CD4-positive, alpha-beta T cell treated with Interleukin-6 for 4 hours (primary cell): ENCODE measurements at regions not wholly inside any gene's neighbourhood (a gene's known extent, or its start where the extent isn't known, plus 50 kb on each side); places are given as distances from the start of the nearest gene placed in this dataset.
"Not testable (repeated sequence)": the region's sequence is repeated elsewhere in the genome, so short reads cannot be mapped to it uniquely, and the experiment has no call there.

ENCODE experiments used
- DNase-seq: peaks from one replicate; pipeline ENCODE4 v3.0.0-alpha.2; 2020; ENCODE audit warnings: mixed read lengths

DNA sequence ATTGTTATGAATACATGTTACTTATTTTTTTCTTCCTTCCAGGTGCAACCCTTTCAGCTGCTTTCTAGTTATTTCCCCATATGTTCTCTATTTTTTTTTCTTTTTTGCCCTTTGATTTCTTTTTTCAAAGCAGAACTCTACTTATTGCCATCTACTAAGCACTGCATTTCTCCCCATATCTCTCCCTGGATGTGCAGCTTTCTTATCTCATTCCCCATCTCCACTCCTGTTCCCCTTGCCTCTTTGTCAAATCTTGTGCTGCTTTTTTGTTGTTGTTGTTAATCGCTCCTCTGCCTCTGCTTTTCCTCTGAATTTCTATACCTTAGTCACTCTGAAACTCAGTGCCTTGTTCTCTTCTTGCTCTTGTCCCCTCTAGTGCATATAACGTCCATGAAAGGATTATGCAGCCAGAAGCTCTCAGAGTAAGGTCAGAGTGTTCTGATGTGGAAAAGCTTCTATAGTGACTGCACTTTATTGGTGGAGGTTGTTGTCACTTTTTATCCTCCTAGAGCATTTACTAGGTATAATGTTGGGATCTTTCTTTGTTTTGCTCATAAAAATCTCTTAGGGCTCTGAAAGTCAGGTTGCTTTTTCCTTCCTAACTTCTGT lies 51.1 kb upstream of the JADE1 start:
- no peak for DNase-seq

DNA sequence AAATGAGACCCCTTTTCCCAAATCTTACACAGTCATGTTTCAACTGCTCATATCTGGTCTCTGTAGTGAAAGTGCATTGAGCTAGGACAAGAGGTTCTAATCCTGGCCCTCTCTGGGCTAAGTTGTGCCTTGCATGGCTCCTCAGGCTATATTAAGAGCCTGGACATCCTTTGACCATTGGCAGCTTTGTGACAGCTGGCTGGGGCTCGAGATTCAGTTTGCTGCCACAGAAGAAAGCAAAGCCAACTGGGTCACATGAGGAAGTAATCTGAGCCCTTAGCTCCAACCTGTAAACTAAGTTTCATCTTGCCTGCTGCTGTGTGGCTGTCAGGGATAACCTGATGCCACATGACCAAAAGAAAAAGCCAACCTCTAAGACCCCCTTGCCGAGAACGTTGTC lies 51.8 kb upstream of the JADE1 start:
- no peak for DNase-seq

DNA sequence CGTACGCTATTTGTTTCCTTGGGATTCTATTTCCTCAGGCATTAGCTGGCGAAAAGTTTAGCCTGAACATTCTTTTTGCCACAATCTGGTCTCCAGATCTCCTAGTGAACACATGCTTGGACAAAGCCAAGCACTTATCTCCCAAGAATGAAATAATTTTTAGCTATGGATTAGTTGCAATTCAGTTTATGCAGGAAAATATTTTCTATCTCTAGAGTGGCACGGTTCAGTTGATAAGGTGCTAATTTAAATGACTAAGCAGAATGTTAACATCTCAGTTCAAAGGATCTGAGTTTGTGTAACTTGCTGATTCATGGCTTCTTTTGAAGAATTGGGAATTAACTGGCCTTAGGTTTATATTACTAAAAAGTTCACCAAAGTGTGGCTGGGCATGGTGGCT lies 58.1 kb upstream of the JADE1 start:
- no peak for DNase-seq

DNA sequence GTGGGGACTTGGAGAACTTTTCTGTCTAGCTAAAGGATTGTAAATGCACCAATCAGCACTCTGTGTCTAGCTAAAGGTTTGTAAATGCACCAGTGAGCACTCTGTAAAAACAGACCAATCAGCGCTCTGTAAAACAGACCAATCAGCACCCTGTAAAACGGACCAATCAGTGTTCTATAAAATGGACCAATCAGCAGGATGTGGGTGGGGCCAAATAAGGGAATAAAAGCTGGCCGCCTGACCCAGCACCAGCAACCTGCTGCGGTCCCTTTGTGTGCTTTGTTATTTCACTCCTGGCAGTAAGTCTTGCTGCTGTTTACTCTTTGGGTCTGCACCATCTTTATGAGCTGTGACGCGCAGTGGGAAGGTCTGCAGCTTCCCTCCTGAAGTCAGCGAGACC lies 67.8 kb upstream of the JADE1 start:
- DNase-seq = not testable (repeated sequence)

DNA sequence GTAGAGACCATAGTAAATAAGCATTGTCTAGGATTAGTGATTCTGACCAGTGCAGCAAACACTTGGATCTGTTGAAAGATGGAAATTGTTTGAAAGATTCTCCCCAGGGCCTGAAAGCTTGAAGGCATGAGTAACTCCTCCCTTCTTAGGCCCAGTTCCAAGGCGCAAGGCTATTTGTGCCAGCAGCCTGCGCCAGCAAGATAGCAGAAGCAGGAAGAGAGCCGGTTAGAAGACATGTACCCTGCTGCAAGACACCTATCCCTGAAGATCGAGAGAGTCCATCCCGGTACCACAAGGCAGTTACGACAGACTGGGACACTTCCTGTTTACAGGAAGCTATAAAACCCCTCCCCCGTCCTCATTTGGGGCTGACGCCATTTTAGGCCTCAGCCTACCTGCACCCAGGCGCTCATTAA lies 72.4 kb upstream of the JADE1 start:
- no peak for DNase-seq

DNA sequence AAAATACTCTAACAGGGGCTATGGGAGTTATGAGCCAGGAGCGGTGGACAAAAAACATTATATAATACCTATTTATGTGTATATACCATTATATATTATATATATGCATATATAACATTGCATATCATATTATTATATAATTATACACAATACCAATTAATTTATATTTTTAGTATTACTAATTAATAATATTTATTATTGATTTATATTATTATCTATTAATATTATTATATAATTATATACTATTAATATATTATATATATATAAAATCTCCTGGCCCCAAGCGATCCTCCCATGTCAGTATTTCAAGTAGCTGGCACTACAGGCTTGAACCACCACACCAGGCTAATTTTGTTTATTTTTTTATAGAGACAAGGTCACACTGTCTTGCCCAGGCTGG lies 73.8 kb upstream of the JADE1 start:
- no peak for DNase-seq

DNA sequence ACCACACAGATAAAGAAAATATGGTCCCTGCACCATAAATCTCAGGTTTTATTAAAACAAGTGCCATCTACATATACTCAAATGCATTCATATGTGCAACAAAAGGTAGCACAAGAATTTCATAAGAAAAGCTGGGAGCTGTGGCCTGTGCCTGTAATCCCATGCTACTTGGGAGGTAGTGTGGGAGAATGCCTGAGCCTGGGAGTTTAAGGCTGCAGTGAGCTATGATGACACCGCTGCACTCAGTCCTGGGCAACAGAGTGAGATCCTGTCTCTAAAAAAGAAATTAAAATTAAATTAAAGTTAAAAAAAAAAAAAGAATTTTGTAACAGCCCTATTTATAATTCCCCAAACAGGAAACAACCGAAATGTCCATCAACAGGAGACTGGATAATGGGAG lies 81.3 kb upstream of the JADE1 start:
- DNase-seq = no peak

DNA sequence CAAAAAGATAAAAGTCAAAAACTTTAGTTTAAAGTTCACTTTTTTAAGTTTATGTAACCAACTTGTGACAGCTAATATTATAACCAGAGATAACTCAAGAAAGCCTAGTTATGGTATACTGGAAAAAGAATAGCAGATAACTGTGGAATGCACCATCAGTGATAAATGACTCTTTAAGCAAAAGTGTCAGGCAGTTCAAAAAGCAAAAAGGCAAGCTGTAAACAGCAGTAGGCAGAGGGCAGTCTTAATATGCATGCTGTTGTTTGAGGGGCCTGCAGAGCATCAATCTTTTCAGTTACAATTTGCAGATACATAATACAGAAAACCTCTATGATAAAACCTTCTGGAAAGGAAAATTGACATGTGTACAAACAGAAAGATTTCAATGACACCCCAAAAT lies 81.8 kb upstream of the JADE1 start:
- no peak for DNase-seq

DNA sequence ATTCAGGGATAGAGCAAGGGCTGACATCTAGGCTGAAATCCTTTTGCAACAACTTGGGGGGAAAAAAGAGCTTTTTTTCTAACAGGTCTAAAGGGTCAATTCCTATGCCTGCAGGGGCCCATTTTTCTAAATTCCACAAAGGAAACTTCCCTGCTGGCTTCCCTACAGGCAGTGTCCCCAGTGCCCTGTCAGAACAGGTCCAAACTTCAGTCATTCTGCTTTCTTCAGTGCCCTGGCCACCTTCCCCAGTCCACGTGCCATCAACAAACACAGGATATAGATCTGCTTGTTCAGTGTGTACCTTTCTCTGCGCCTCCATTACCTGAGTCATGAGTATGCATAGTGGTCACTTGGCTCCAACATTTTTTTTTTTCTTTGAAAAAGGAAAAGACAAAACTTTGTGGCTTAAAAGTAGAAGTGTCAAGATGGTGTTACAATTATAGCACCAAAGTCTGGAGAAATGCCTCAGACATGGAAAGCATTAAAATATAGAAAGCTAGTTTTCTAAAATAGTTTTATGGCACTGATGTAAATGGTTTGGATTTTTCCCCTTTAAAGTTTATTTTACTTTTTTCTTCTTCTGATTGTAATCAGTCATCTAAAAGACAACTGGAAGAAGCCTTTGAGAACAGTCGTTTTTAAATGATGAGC lies 84.0 kb upstream of the JADE1 start:
- no peak for DNase-seq

DNA sequence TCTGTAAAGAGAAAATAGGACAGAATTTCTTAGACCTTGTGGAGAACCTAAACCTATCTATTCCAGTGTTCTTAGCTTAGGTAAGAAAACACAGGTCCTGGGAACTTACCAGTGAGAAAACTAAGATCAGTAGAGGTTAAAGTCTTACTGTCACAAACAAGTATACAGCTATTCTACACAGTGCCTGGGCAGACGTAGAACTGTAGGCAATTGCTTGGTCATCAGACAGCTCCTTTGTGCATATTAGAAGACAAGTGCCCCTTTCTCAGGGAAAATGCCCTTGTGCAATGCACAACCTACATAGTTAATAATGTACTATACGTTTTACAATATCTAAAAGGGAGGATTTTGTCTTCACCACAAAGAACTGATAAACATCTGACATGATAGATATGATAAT lies 86.6 kb upstream of the JADE1 start:
- no peak for DNase-seq

DNA sequence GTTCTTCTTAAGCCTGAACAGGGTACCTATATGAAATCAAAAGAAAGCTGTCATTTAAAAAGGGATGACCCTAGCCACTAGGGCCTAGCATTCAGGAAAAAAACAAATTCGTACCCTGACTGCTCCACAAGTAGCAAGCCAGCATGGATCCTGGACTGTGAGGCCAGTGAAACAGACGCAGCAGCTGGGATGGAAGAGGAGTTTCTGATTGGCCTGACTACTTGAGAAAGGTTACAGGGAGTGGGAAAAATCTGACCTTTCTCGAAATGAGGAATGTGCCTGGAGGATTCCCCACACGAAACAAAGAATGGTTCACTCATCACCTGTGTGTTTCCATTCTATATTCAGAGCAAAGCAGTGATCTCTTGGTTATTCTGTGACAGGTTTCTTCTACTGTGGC lies 87.6 kb upstream of the JADE1 start:
- DNase-seq = no peak

DNA sequence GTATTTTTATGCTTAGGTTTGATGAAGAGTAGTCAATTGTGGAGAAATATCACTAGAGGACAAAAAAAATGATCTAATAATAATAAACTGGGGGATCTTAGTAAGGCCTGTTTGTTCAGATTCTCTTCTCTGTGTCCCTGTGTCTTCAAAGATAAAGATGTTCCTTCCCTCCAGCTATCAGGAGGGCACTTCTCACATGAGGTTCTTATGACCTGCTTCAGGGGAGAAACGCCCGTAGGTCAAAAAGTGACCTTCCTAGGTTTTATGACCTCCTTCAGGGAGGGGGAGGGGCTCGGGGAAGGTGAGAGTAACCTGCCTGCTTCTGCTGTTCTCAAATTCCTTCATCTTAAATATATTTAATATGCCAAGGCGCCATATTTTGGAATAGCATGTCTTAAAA lies 89.2 kb upstream of the JADE1 start:
- DNase-seq = no peak

DNA sequence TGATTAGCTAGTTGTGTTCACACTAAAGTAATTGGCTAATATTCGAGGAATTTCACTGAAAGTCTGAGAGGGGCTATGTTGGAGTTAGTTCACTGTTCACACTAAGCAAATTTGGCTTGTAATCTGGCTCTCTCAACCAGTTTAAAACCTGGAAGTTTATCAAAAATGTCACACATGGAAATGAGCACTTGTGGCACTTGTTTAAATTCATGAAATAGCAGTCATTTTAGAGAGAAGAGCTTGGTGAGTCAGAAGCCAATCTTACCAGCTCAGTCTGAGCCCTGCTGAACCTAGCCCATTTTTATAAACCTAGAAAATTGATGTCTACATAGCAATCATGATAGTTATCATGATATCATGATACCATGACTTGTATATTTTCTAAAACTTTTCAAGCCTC lies 90.7 kb upstream of the JADE1 start:
- DNase-seq = no peak

DNA sequence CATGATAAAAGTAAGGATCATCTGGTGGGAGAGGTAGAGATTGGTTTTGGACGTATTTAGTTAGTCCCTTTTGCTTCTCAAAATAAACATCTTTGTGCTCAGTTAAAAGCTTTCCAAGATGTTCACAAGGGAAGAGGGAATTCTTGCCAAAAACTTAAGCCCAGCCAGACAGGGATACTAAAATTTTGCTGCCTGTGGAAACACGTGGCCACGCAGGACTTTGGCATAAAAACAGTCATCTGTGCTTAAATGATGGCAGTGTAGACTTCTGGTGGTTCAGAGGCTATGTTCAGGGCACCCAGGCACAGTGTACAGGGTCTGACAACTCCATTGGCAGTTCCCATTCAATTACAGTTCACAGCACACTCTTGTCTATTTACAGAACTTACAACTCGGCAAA lies 93.2 kb upstream of the JADE1 start:
- DNase-seq = no peak

DNA sequence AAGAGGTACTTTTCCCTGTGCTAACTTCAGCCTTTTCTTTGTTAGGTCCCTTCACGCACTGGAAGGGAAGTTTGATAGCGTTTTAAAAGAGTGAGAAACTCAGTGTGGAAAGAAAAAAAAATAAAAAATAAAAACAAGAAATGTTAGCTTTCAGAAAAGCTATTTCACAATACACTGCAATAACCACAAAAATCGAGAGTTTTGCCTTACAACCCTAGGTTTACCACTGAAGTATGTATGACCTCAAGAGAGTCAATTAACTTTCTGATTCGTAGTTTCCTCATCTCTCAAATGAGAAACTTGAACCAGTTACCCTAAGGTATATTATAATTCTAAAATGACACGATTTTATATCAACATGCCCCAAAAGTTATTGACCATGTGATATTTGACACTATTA lies 93.9 kb upstream of the JADE1 start:
- no peak for DNase-seq

DNA sequence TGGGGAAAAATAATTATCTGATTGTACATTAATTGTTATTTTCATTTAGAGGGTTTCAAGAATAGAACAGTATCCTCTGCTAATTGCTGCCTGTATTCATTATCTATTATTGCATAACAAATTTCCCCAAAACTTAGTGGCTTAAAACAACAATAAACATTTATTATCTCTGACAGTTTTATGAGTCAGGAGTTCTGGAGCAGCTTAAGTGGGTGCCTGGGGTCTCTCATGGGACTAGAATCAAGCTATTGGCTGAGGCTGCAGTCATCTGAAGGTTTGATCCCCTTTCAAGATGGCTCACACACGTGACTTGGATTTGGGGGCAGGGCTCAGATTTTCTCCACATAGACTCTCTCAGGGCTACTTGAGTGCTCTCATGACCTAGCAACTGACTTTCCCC lies 98.1 kb upstream of the JADE1 start:
- no peak for DNase-seq

DNA sequence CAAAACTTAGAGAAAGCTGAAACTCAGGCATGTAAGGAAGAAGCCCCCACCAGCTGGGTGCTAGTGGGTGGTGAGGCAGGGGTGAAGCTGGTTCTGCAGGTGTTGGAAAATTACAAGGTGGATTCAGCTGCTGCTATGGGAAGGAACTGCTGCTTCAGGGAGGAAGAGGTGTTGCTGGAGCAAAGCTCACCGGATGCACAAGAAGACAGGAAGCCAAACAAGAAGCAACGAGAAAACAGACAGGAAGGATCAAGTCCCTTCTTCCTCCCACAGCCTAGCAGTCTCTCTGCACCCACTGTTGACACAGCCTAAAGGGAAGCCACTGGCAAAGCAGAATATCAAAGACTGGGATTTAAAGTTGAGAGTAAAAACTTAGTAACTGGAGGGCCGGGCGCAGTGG lies 100.2 kb upstream of the JADE1 start:
- peak; percentile 22 for DNase-seq

DNA sequence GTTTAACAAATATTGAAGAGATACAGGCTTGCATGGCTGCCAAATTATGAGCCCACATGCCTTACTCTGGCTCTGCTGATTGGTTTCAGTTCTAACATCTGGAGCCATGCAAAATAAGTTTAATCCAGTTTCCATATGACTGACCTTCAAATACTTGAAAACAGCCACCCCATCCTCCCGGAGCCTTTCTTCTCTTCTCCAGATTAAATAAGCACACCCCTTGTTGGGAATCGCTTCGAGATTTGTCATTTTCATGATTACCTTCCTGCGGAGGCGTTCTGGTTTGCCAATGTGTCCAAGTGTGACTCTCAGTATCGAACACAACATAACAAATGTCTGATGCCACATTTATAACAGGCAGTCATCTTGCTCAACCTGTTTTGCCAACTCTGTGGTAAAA lies 101.6 kb upstream of the JADE1 start:
- DNase-seq = no peak

DNA sequence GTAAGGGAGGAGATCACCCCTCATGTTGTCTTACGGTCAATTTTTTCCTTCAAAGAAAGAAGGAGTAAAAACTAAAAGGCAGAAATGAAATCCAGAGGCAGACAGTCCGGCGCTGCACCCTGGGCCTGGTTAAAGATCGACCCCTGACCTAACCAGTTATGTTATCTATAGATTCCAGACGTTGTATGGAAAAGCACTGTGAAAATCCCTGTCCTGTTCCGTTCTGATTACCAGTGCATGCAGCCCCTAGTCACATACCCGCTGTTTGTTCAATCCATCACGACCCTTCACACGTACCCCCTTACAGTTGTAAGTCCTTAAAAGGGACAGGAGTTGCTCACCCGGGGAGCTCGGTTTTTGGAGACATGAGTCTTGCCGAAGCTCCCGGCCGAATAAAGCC lies 105.6 kb upstream of the JADE1 start:
- no peak for DNase-seq

DNA sequence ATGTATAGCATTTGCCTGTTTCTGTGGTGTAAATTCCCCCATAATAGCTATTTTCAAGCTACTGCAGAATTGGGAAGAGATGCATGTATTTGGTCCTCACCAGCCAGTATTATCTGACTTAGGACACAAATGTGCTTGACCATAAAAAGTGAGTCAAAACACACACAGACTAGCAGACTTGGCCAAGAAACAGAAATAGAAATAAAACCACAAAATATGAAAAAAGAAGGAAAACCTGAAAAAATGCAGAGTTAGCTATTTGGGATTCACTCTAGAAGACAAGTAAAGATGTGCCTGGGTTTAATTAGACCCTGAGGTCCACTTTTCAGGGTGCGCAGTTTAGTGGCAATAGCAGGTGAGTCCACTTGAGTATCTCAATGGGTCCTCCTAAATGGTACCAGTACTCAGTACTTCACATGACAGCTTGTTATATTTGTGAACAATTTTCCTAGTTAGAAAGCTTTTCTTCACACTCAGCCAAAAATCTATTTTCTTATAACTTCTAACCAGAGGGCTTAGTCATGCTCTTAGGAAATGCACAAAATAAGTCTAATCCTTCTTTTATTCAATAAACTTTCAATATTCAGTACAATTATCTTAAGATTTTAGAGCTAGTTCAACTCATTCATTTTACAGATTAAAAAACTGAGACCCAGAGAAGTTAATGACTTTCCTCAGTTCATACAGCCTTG lies 108.7 kb upstream of the JADE1 start:
- DNase-seq = no peak

DNA sequence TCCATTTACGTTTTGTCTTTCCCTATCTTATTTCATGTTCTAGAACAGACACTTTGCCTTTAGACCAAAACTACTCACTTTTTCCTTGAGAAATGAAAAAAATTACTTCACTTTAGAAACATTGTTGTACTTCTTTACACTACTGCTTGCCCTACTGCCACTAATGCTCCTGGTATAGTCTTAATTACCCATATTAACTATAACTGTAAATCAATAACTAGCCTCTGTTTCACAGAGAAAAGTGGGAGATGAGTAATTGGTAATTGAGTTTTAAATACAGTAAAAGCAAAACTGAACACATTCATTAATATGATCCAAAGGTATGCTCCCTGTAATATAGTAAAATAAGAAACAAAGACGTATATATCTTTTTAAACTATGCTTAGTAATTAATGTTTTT lies 111.1 kb upstream of the JADE1 start:
- DNase-seq = no peak

DNA sequence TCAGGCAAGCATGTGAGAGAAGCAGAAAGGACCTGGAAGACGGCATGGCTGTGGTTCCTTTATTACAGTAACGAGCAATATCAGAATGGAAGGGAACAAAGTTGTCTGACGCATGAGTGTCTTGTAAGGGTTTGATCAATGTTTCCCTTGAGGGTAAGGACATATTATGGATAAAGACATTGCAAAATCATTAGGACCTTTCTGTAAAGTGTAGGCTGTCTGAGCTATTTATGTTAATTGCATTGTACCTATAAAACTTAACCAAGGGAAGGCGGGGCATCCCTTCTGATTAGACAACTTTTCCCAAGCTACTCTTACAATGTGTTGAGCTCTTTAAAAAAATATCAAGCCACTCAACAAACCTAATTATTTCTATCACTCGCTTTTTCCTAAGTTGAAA lies 112.2 kb upstream of the JADE1 start:
- DNase-seq = no peak

DNA sequence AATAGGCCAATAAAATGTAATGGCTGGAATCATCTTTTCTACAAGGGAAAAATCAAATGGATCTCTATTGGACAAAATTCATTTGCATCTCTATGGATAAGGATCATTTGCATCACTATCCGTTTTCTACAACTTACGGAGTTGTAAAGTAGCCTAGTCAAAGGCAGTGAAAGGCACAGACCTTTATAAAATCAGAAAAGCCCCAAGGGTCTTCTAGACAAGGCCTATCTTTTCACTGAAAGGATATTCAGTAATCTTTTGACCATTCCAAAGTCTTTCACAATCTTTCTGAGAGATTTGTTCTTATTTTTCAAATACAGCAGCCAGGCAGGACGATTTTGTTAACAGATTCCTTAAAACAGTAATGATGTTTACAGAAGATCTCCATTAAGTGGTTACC lies 119.5 kb upstream of the JADE1 start:
- no peak for DNase-seq

DNA sequence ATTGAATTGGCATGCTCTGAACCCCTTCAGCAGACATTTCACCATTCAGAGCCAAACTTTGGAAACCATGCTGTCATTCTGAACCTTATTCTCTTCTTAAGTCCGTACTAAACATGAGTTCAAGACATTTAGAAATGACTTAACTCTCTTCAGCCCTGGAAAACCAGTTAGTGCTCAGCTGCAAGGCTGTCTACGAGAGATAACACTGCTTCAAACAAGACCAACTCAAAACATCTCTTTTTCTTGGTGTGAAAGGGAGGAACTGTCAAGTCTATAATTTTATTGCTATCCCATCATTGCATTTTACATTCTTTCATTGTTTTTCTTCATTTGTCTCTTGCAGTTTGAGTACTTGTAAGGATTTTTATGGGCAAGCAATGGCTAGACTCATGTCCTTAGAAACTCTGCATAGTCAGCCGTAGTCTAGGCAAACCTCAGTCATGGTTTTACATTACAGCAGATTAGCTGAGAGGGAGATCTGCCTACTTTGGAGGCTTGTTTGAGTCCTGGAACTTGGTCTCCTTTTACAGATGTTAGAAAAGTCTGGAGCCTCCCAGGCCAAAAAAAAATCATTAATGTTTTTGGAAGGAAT lies 120.6 kb upstream of the JADE1 start:
- no peak for DNase-seq
